ENCODE measurements at regions not wholly inside any gene's neighbourhood (a gene's known extent, or its start where the extent isn't known, plus 50 kb on each side); places are given as distances from the start of the nearest gene placed in this dataset.

DNA sequence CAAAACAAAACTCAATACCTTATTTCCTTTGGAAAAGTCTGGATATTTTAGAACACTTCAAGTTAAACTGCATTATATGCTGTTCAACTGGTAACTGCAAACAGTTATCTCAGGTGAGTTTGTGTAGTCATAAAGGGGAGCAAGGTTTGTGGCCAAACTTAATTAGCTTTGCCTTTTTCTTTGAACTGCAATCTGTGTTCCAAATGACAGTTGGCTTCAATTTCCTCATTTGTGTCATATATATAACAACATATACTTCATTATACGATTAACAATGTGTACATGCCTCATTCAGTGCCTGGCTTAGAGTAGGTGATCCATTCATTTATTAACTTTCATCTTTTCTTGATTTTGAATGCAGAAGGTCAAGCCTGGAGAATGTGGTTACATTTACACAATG lies 55.8 kb downstream of the KCNE4 start:
- Histone ChIP-seq H3K4me1 (ENCODE audit: control insufficient read depth, insufficient read depth, low read length) (no peaks in the 10 kb centered on the region), H3K9me3 (ENCODE audit: control insufficient read depth in 2 of 2, low read length in 2 of 2) (no peaks in the 10 kb centered on the region), H3K9ac (ENCODE audit: low read length in 2 of 2) (no peak overlapping the region), H3K36me3 (ENCODE audit: control insufficient read depth in 2 of 2, insufficient read depth in 2 of 2, low read length in 2 of 2) (no peaks in the 10 kb centered on the region), H3K27ac (ENCODE audit: low read length) (no peak overlapping the region), H3K27me3 (ENCODE audit: control insufficient read depth in 1 of 2, insufficient read depth in 2 of 2, low read length in 2 of 2) (no peaks in the 10 kb centered on the region), H3K4me3 (ENCODE audit: low read length in 2 of 2) (no peak overlapping the region)

DNA sequence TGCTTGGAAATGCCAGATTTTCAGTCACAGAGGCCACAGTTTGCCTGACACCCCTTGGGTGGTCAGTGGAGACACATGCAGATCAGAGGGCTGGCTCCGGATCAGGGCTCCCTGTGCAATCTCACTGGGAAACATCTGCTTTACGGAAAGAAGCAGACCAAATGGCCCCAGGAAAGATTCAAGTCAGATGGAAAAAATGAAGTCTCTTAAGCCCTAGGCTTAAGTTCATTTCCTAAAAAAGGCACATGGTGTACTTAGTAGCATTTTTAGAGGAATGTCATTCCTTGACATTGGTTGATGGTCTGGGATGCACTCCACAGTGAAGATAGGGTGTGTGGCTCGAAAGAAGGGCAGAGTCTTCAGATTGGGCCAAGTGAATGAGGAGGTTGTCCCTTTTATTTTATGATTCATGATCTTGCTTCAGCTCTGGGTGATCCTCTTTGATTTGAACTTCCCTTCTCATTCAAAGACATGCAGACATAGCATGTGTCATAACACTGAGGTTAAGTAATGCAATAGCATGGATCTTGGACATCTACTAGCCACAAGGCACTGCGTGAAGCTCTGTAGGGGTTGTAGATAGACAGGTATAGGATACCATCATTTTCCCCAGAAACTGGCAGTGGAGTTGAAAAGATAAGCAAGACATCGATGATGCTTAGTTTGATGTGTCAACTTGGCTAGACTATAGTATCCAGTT lies 56.5 kb downstream of the KCNE4 start:
- Histone ChIP-seq H3K9me3 (ENCODE audit: control insufficient read depth in 2 of 2, low read length in 2 of 2) (no peaks in the 10 kb centered on the region), H3K27me3 (ENCODE audit: control insufficient read depth in 1 of 2, insufficient read depth in 2 of 2, low read length in 2 of 2) (no peaks in the 10 kb centered on the region), H3K27ac (ENCODE audit: low read length) (no peak overlapping the region), H3K4me1 (ENCODE audit: control insufficient read depth, insufficient read depth, low read length) (no peaks in the 10 kb centered on the region), H3K4me3 (ENCODE audit: low read length in 2 of 2) (no peak overlapping the region), H3K36me3 (ENCODE audit: control insufficient read depth in 2 of 2, insufficient read depth in 2 of 2, low read length in 2 of 2) (no peaks in the 10 kb centered on the region), H3K9ac (ENCODE audit: low read length in 2 of 2) (no peak overlapping the region)

DNA sequence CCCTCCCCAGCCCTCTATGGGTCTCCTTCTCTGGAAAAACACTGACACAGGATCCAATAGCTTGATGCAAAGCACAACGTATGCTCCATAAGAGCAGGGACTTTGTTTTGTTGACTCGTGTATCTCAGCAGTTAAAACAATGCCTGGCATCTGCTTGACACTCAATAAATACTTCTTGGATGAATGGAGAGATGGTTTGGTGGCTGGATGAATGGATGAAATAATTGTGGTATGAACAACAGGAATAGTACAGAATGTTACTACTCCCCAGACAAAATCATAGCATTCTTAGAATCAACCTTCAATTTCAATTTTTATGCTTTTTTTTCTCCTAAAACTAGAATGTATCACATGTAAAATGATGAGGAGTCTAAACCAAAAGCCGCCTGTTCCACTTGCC lies 57.4 kb downstream of the KCNE4 start:
- Histone ChIP-seq H3K4me3 (ENCODE audit: low read length in 2 of 2) (no peak overlapping the region), H3K9ac (ENCODE audit: low read length in 2 of 2) (no peak overlapping the region), H3K27me3 (ENCODE audit: control insufficient read depth in 1 of 2, insufficient read depth in 2 of 2, low read length in 2 of 2) (no peaks in the 10 kb centered on the region), H3K9me3 (ENCODE audit: control insufficient read depth in 2 of 2, low read length in 2 of 2) (no peaks in the 10 kb centered on the region), H3K36me3 (ENCODE audit: control insufficient read depth in 2 of 2, insufficient read depth in 2 of 2, low read length in 2 of 2) (no peaks in the 10 kb centered on the region), H3K4me1 (ENCODE audit: control insufficient read depth, insufficient read depth, low read length) (no peaks in the 10 kb centered on the region), H3K27ac (ENCODE audit: low read length) (no peak overlapping the region)

DNA sequence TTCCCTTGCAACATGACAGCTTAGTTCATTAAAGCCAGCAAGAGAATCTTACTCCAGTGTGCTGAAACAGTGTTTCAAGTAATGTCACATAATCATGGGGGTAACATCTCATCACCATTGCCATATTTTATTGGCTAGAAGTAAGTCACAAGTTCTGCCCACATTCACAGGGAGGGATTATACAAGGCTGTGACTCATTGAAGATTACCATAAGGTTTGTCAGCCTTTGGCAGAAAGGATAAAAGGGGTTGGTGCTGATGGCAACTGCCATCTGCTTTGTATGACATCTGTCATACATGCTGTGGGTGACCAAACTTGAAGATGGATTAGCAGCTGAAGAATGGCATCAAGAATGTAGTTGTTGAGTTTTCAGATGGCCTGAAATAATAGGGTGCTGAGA lies 61.2 kb downstream of the KCNE4 start:
- Histone ChIP-seq H3K4me1 (ENCODE audit: control insufficient read depth, insufficient read depth, low read length) (no peaks in the 10 kb centered on the region), H3K4me3 (ENCODE audit: low read length in 2 of 2) (no peak overlapping the region), H3K9ac (ENCODE audit: low read length in 2 of 2) (no peak overlapping the region), H3K27ac (ENCODE audit: low read length) (no peak overlapping the region), H3K36me3 (ENCODE audit: control insufficient read depth in 2 of 2, insufficient read depth in 2 of 2, low read length in 2 of 2) (no peaks in the 10 kb centered on the region), H3K9me3 (ENCODE audit: control insufficient read depth in 2 of 2, low read length in 2 of 2) (no peaks in the 10 kb centered on the region), H3K27me3 (ENCODE audit: control insufficient read depth in 1 of 2, insufficient read depth in 2 of 2, low read length in 2 of 2) (no peaks in the 10 kb centered on the region)

DNA sequence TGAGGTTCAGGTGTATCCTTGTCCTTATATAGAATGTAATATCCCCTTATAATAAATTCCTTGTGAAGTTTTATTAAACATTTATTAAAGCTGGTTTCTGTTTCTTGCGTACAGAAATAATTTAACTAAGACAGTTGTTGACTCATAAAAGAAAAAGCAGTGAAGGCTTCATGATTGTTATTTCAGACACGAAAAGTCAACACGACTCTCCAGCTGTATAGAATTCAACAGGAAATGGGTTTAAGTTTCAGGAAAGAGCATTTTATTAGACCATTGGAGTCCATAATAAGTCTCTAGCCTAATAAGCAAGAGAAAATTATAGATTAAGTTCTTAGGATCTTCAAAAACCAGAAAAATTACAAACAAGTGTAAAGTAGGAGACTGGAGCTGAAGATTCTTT lies 62.2 kb downstream of the KCNE4 start:
- Histone ChIP-seq H3K9ac (ENCODE audit: low read length in 2 of 2) (no peak overlapping the region), H3K36me3 (ENCODE audit: control insufficient read depth in 2 of 2, insufficient read depth in 2 of 2, low read length in 2 of 2) (no peaks in the 10 kb centered on the region), H3K27ac (ENCODE audit: low read length) (no peak overlapping the region), H3K4me3 (ENCODE audit: low read length in 2 of 2) (no peak overlapping the region), H3K9me3 (ENCODE audit: control insufficient read depth in 2 of 2, low read length in 2 of 2) (no peaks in the 10 kb centered on the region), H3K27me3 (ENCODE audit: control insufficient read depth in 1 of 2, insufficient read depth in 2 of 2, low read length in 2 of 2) (no peaks in the 10 kb centered on the region), H3K4me1 (ENCODE audit: control insufficient read depth, insufficient read depth, low read length) (no peaks in the 10 kb centered on the region)

DNA sequence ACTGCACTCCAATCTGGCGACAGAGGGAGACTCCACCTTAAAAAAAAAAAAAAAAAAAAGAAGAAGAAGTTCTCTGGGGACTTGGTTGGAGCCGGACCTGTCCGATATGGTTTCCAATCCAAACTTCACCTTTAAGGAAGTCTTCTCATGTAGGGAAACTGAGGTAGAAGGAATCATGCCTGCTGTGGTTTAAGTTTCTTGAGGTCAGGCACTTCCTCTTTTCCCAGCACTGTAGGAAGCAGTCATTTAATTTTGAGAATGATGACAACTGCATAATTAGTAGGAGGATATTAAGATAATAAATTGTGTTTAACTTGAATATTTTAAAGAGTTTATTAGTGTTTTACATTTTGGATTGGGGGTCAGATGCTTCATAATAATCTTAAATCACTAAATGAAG lies 62.9 kb downstream of the KCNE4 start:
- Histone ChIP-seq H3K9ac (ENCODE audit: low read length in 2 of 2) (no peak overlapping the region), H3K4me1 (ENCODE audit: control insufficient read depth, insufficient read depth, low read length) (no peaks in the 10 kb centered on the region), H3K4me3 (ENCODE audit: low read length in 2 of 2) (no peak overlapping the region), H3K27ac (ENCODE audit: low read length) (no peak overlapping the region), H3K9me3 (ENCODE audit: control insufficient read depth in 2 of 2, low read length in 2 of 2) (no peaks in the 10 kb centered on the region), H3K27me3 (ENCODE audit: control insufficient read depth in 1 of 2, insufficient read depth in 2 of 2, low read length in 2 of 2) (no peaks in the 10 kb centered on the region), H3K36me3 (ENCODE audit: control insufficient read depth in 2 of 2, insufficient read depth in 2 of 2, low read length in 2 of 2) (no peaks in the 10 kb centered on the region)

DNA sequence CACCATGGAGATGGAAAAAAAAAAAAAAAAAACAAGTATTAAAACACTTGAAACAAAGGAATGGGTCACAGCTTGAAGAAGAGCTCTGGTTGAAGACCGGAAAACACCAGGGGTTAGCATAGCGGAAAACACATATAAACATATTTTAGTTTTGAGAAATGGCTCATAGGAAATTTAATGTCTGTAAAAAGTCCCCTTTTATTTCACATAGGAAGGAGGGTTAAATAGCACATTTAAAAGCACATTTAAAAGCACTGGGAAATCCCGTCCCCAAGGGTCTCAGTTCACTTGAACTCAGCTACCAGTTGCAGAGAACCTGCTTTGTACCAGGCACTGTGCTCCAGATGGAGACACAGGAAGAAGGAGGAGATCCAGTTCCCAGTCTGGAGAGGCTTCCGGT lies 65.5 kb downstream of the KCNE4 start:
- H3K9ac ChIP-seq (ENCODE audit: low read length in 2 of 2): no peak overlapping the region
- no peak overlapping the region for H3K4me3 ChIP-seq (ENCODE audit: low read length in 2 of 2)
- H3K27me3 ChIP-seq (ENCODE audit: control insufficient read depth in 1 of 2, insufficient read depth in 2 of 2, low read length in 2 of 2): no peaks in the 10 kb centered on the region
- H3K27ac ChIP-seq (ENCODE audit: low read length): no peak overlapping the region
- H3K36me3 ChIP-seq (ENCODE audit: control insufficient read depth in 2 of 2, insufficient read depth in 2 of 2, low read length in 2 of 2): no peaks in the 10 kb centered on the region
- H3K4me1 ChIP-seq (ENCODE audit: control insufficient read depth, insufficient read depth, low read length): peaks cover under 1% of the 10 kb centered on the region
- H3K9me3 ChIP-seq (ENCODE audit: control insufficient read depth in 2 of 2, low read length in 2 of 2): no peaks in the 10 kb centered on the region

DNA sequence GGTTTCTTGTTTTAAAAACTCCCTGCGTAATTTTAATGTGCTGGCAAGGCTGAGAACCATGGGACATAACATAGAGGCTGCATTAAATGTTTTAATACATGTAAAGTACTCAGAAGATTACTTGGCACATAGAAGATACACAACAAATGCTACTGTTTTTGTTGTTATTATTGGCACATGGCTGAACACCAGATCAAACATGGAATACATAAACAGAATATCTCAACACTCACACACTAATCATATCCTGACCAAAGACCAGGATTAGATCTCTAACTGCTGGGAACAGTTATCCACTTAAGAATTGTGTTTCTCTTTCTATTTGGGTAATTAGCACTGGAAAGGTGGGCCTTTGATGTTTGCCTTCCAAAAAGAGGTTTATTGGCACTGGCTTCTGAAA lies 69.3 kb downstream of the KCNE4 start:
- H3K4me3 ChIP-seq (ENCODE audit: low read length in 2 of 2): no peak overlapping the region
- H3K27me3 ChIP-seq (ENCODE audit: control insufficient read depth in 1 of 2, insufficient read depth in 2 of 2, low read length in 2 of 2): no peaks in the 10 kb centered on the region
- H3K27ac ChIP-seq (ENCODE audit: low read length): no peak overlapping the region
- H3K9ac ChIP-seq (ENCODE audit: low read length in 2 of 2): no peak overlapping the region
- peaks cover 10% of the 10 kb centered on the region for H3K4me1 ChIP-seq (ENCODE audit: control insufficient read depth, insufficient read depth, low read length)
- H3K36me3 ChIP-seq (ENCODE audit: control insufficient read depth in 2 of 2, insufficient read depth in 2 of 2, low read length in 2 of 2): no peaks in the 10 kb centered on the region
- no peaks in the 10 kb centered on the region for H3K9me3 ChIP-seq (ENCODE audit: control insufficient read depth in 2 of 2, low read length in 2 of 2)

DNA sequence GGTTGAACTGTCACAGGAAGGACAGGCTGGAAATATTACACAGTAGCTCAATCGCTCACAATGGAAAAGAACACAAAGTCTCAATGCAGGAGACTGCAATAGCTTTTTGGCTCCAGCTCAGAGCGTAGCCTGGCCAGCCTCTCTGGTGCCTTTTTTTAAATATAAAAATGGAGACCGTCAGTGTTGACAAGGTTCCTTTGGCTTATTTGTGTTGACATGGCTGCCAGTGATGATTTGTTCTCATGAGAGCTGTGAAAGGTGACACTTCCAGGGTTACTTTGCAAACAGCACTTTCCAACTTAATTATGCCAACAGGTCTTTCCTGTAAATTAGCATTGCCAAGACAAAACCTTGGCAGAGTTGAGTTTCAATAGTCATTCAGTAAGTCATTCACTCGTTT lies 70.8 kb downstream of the KCNE4 start:
- Histone ChIP-seq H3K9ac (ENCODE audit: low read length in 2 of 2) (no peak overlapping the region), H3K9me3 (ENCODE audit: control insufficient read depth in 2 of 2, low read length in 2 of 2) (no peaks in the 10 kb centered on the region), H3K27me3 (ENCODE audit: control insufficient read depth in 1 of 2, insufficient read depth in 2 of 2, low read length in 2 of 2) (no peaks in the 10 kb centered on the region), H3K27ac (ENCODE audit: low read length) (no peak overlapping the region), H3K36me3 (ENCODE audit: control insufficient read depth in 2 of 2, insufficient read depth in 2 of 2, low read length in 2 of 2) (no peaks in the 10 kb centered on the region), H3K4me1 (ENCODE audit: control insufficient read depth, insufficient read depth, low read length) (peaks cover 10% of the 10 kb centered on the region), H3K4me3 (ENCODE audit: low read length in 2 of 2) (no peak overlapping the region)

DNA sequence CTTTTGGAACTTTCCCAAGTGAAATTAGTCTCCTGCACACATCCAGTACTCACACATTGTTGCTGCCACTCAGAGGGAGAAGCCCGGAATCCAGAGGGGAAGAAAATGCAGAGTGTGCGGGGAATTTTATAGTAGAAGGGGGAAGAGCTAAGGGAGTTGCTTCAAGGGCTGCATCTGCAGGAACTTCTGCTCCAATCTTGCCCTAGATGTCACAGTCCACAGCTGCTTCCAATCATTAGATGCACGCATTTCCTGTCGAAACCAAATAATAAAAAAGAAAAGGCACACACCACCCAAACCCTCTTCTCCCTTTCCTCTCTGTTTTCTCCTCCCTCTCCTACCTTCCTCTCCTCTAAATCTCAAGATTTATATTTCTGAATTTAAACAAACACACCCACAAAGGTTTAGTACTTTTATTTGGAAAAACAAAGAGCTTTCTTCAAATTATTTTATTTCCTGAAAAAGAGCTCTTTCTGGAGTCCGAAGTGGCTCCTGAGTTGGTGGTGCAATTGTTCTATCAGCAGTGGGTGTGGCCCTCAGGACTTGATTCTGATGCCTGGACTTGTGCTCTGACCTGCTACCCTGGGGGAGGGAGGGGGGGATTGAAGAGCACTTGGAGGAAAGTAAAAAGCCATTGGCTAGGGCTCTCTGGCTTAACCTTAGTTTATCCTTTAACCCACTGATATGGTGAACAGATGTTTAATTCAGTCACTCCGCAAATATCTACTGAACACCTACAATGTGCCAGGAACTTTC lies 72.0 kb downstream of the KCNE4 start:
- Histone ChIP-seq H3K27ac (ENCODE audit: low read length) (no peak overlapping the region), H3K4me1 (ENCODE audit: control insufficient read depth, insufficient read depth, low read length) (peaks cover 10% of the 10 kb centered on the region), H3K9me3 (ENCODE audit: control insufficient read depth in 2 of 2, low read length in 2 of 2) (no peaks in the 10 kb centered on the region), H3K4me3 (ENCODE audit: low read length in 2 of 2) (no peak overlapping the region), H3K9ac (ENCODE audit: low read length in 2 of 2) (no peak overlapping the region), H3K36me3 (ENCODE audit: control insufficient read depth in 2 of 2, insufficient read depth in 2 of 2, low read length in 2 of 2) (no peaks in the 10 kb centered on the region), H3K27me3 (ENCODE audit: control insufficient read depth in 1 of 2, insufficient read depth in 2 of 2, low read length in 2 of 2) (no peaks in the 10 kb centered on the region)

DNA sequence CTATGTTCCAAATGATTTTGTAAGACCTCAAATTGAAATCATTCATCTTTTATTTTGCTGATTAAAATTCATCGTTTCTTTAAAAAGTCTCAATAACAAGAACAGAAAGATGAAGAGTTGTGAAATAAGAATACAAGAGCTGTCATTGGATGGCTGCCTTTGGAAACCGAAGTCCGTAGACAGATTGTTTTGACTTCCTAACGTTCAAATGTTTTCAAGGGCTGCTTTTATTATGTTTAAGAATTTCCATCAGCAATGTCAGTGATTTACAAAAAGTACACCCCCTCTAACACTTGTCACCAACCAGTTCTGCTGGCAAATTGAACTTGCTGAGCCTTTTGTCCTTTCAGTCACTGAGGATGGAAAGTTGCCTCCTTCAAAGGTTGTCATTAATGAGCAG lies 89.6 kb downstream of the KCNE4 start:
- Histone ChIP-seq H3K27me3 (ENCODE audit: control insufficient read depth in 1 of 2, insufficient read depth in 2 of 2, low read length in 2 of 2) (no peaks in the 10 kb centered on the region), H3K4me1 (ENCODE audit: control insufficient read depth, insufficient read depth, low read length) (no peaks in the 10 kb centered on the region), H3K27ac (ENCODE audit: low read length) (no peak overlapping the region), H3K4me3 (ENCODE audit: low read length in 2 of 2) (no peak overlapping the region), H3K9ac (ENCODE audit: low read length in 2 of 2) (no peak overlapping the region), H3K9me3 (ENCODE audit: control insufficient read depth in 2 of 2, low read length in 2 of 2) (no peaks in the 10 kb centered on the region), H3K36me3 (ENCODE audit: control insufficient read depth in 2 of 2, insufficient read depth in 2 of 2, low read length in 2 of 2) (no peaks in the 10 kb centered on the region)

Data from stomach smooth muscle (tissue), 2 donors.